ENCODE measurements at regions not wholly inside any gene's neighbourhood (a gene's known extent, or its start where the extent isn't known, plus 50 kb on each side); places are given as distances from the start of the nearest gene placed in this dataset.

- TF ChIP-seq CTCF (IDR thresholded peaks at IDR 0.05) (no peak), POLR2A (IDR thresholded peaks at IDR 0.05) (no peak)
These were observed 182.0 kb upstream of the AADAT start for GRCh38 chr4:170271723-170272122.

Measured in esophagus squamous epithelium (tissue), 4 donors.